ENCODE measurements at regions not wholly inside any gene's neighbourhood (a gene's known extent, or its start where the extent isn't known, plus 50 kb on each side); places are given as distances from the start of the nearest gene placed in this dataset.
A peak's percentile ranks its signal among the peaks of the same experiment; 100 is the strongest.

DNA sequence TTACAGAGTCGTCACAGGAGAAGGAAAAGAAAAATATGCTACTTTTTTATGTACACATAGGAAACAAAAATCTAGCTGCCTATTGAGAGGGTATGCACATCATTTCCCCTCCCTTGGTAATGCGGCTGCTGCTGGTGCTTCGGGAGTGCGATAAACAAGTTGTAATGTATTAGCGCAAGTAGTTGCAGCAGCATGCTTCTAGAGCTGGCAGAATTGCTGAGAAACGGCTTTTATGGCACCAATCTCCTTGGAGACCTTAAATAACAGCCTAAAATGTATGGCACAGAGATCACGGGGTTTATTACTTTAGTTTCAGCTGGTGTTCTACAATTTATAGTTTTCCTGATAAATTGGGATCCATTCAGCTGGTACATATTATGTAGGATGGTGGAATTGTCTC is 447.6 kb upstream of the TMPO start:
- Histone ChIP-seq H3K27me3 (ENCODE audit: control insufficient read depth, insufficient read depth, low read length) (no peaks in the 10 kb centered on the region), H3K4me3 (ENCODE audit: low read depth, low read length) (no peak overlapping the region), H3K36me3 (ENCODE audit: control insufficient read depth, insufficient read depth, low read length) (no peaks in the 10 kb centered on the region)
- TF ChIP-seq, protein P1, sequence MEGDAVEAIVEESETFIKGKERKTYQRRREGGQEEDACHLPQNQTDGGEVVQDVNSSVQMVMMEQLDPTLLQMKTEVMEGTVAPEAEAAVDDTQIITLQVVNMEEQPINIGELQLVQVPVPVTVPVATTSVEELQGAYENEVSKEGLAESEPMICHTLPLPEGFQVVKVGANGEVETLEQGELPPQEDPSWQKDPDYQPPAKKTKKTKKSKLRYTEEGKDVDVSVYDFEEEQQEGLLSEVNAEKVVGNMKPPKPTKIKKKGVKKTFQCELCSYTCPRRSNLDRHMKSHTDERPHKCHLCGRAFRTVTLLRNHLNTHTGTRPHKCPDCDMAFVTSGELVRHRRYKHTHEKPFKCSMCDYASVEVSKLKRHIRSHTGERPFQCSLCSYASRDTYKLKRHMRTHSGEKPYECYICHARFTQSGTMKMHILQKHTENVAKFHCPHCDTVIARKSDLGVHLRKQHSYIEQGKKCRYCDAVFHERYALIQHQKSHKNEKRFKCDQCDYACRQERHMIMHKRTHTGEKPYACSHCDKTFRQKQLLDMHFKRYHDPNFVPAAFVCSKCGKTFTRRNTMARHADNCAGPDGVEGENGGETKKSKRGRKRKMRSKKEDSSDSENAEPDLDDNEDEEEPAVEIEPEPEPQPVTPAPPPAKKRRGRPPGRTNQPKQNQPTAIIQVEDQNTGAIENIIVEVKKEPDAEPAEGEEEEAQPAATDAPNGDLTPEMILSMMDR (IDR thresholded peaks at IDR 0.05; ENCODE audit: insufficient read depth, low read length, poor library complexity, severe bottlenecking) = no peak
- DNase-seq (ENCODE audit: low read depth) = no peak

DNA sequence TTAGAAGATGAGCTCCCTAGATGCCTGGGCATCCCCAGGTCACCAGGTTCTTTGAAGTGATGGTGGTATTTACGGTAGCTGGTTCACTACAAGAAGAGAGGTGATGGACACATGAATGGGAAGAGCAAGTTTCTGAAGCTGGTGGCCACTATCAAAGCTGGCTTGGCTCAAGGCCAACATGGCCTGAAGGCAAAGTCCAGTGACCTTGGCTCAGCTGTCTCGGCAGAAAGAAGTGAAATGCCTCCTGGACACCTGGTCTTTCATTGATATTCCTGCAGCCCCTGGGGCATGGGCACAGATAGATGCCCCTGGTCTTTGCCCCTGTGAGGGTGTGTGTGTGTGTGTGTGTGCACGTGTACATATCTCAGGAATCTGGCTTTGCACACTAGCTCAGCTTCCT is 441.8 kb upstream of the TMPO start:
- Histone ChIP-seq H3K4me3 (ENCODE audit: low read depth, low read length) (no peak overlapping the region), H3K27me3 (ENCODE audit: control insufficient read depth, insufficient read depth, low read length) (no peaks in the 10 kb centered on the region), H3K36me3 (ENCODE audit: control insufficient read depth, insufficient read depth, low read length) (no peaks in the 10 kb centered on the region)
- TF ChIP-seq, protein P1 (IDR thresholded peaks at IDR 0.05; ENCODE audit: insufficient read depth, low read length, poor library complexity, severe bottlenecking) = no peak
- no peak for DNase-seq (ENCODE audit: low read depth)

DNA sequence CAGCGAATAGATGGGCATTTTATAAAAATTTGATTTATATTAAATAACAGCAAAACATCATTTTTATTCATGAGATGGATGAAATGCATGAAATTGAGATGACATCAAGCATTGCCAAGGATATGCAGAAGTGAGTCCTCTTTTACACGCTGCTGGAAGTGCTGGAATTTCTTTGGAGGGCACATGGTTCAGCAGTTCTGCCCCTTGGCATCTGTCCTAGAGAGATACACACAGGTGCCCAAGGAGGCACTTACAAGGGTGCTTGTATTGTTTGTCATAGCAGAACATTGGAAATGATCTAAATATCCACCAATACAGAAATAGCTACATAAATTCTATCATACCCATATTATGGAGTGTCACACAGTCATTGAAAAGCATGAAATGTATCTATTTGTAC is 441.1 kb upstream of the TMPO start:
- Histone ChIP-seq H3K4me3 (ENCODE audit: low read depth, low read length) (no peak overlapping the region), H3K27me3 (ENCODE audit: control insufficient read depth, insufficient read depth, low read length) (no peaks in the 10 kb centered on the region), H3K36me3 (ENCODE audit: control insufficient read depth, insufficient read depth, low read length) (no peaks in the 10 kb centered on the region)
- no peak for DNase-seq (ENCODE audit: low read depth)
- TF ChIP-seq, protein P1 (IDR thresholded peaks at IDR 0.05; ENCODE audit: insufficient read depth, low read length, poor library complexity, severe bottlenecking) = no peak

DNA sequence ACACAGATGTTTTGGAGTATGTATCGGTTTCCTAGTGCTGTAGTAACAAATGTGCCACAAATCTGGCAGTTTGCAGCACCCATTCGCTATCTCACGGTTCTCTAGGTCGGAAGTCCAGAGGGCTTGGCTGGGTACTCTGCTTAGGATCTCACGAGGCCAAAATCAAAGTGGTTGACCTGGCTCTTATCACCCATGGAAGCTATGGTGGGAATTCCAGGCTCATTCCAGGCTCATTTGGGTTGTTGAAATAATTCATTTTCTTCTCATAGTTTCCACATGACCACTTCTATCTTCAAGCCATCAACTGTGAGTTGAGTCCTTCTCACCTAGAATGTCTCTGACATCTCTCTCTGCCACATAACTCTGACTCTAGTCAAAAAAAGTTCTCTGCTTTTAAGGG is 431.0 kb upstream of the TMPO start:
- no peaks in the 10 kb centered on the region for H3K27me3 ChIP-seq (ENCODE audit: control insufficient read depth, insufficient read depth, low read length)
- no peaks in the 10 kb centered on the region for H3K36me3 ChIP-seq (ENCODE audit: control insufficient read depth, insufficient read depth, low read length)
- TF ChIP-seq, protein P1 (IDR thresholded peaks at IDR 0.05; ENCODE audit: insufficient read depth, low read length, poor library complexity, severe bottlenecking) = no peak
- no peak overlapping the region for H3K4me3 ChIP-seq (ENCODE audit: low read depth, low read length)
- no peak for DNase-seq (ENCODE audit: low read depth)

DNA sequence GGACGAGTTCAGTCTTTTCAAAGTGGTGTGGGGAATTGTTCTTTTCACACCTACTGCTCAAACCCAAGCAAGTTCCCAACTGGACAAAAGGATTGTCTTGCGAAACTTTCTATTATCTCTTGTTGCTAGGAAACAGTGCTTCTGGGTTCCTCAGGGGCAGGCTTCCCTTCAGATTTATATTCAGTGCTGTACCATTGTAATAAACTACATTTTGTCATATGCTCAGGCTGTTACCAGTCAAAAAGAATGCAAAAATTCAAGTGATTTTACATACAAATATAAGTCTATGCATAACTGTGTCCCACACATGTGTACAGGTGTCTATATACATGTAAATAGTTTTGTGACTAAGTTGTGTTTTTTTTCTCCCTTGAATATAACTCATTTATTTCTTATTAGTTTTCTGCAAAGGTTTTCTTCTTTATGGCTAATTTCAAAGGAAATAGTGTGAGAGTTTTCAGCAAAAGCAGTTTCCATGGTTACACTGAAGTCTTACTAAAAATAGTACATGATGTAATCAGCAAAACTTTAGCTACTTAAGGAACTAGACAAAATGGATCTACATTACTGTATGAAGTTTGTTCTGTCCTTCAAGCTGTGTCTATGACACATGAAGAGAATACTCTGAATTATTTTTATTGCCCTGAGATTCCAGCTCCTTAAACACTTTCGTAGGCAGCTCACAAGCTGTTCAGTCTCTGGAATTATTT is 430.2 kb upstream of the TMPO start:
- TF ChIP-seq, protein P1 (IDR thresholded peaks at IDR 0.05; ENCODE audit: insufficient read depth, low read length, poor library complexity, severe bottlenecking) = no peak
- Histone ChIP-seq H3K4me3 (ENCODE audit: low read depth, low read length) (no peak overlapping the region), H3K36me3 (ENCODE audit: control insufficient read depth, insufficient read depth, low read length) (no peaks in the 10 kb centered on the region), H3K27me3 (ENCODE audit: control insufficient read depth, insufficient read depth, low read length) (no peaks in the 10 kb centered on the region)
- DNase-seq (ENCODE audit: low read depth) = peak; percentile 1

DNA sequence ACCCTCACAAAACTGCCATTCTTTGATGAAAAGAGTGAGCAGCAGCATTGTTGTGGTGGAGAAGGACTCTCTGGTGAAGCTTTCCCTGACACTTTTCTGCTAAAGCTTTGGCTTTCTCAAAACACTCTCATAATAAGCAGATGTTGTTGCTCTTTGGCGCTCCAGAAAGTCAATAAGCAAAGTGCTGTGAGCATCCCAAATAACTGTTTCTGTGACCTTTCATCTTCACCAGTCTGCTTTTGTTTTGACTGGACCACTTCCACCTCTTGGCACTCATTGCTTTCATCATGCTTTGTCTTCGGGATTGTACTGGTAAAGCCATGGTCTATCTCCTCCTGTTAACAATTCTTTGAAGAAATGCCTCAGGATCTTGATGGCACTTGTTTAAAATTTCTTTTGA is 424.7 kb upstream of the TMPO start:
- Histone ChIP-seq H3K27me3 (ENCODE audit: control insufficient read depth, insufficient read depth, low read length) (no peaks in the 10 kb centered on the region), H3K4me3 (ENCODE audit: low read depth, low read length) (no peak overlapping the region), H3K36me3 (ENCODE audit: control insufficient read depth, insufficient read depth, low read length) (no peaks in the 10 kb centered on the region)
- TF ChIP-seq, protein P1 (IDR thresholded peaks at IDR 0.05; ENCODE audit: insufficient read depth, low read length, poor library complexity, severe bottlenecking) = no peak
- DNase-seq (ENCODE audit: low read depth) = no peak

Data from kidney epithelial cell (primary cell).